Kidney tubule cell (primary cell): ENCODE measurements at regions not wholly inside any gene's neighbourhood (a gene's known extent, or its start where the extent isn't known, plus 50 kb on each side); places are given as distances from the start of the nearest gene placed in this dataset.

Experiments used
- DNase-seq: peaks from one replicate; pipeline ENCODE4 v3.0.0-alpha.2; 2018; ENCODE audit warnings: low spot score

DNA sequence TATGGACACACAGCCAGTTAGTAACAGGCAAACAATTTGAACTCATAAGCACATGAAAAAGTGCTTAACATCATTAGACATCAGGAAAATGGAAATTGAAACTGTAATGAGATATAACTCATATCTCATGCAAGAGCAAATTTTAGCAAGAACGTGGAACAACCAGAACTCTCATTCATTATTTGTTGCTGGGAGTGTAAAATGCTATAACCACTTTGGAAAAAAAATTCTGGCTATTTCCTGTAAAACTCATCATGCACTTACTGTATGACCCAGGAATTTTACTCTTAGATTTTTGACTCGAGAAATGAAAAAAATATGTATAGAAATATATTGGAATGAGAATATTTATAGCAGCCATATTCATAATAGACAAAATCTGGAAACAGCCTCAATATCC, 205.7 kb upstream of the PUM3 start:
- DNase-seq = no peak

DNA sequence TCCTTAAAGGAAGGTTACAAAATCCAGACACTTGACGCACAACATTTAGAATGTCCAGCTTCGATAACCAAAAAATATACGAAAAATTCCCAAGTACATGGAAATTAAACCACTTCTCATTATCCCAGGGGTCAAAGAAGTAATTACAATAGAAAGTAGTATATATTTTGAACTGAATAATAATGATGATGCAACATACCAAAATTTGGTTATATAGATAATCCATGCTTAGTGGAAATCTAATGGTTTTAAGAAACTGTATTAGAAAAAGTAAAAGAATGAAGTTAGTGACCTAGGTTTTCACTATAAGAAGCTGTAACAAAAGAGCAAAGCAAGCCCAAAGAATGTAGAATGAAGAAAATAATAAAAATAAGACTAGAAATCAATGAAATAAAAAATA, 204.0 kb upstream of the PUM3 start:
- DNase-seq = no peak

DNA sequence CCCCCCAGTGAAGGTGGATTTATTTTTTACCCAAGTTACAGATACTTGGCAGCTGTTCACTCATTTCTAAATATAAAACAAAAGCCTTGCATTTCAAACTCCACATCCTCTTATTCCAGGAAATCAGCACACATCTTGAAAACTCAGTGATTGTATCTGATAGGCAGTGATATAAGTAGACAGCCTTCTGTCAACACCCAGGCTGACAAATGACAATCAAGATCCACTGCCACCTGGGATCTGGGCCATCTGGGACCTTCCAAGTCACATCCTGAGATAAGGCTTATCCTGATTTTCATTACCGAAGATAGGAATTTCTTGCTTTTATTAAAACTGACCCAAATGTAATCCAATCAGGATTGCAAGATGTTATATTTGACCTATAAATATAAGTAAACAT, 201.3 kb upstream of the PUM3 start:
- no peak for DNase-seq

DNA sequence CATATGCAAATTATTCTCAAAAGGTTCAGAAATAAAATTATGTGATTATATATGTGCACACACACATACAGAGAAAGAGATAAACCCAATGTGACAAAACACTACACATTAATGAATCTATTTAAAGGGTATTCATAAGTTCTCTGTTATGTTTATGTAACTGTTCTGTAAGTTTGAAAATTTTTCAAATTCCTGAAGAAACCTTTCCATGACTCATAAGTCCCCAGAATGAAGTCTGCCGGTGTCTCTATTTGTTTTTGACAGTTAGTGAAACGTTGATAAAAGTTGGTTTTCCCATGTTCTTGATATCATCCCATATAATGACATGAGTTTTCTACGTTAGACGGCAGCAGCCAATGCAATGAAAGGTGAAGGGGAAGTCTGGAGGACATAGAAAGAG, 199.5 kb upstream of the PUM3 start:
- peak; percentile 15 for DNase-seq

DNA sequence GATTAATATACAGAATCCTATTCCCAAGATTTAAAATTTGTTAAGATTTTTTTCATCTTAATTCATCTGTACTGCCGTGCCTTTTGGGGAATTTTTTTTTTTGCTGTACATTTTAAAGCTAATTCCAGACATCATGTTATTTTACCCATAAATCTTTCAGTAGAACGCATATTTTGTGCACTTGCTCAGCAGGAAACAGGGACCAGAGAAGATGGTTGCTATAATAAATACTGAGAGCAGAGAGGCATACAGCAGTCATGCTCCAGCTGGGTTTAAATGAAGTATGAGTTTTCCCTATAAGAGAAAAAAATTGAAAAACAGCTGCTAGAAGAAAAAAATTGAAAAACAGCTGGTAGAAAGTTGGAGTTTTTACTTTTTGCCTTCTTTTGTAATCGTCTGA, 196.9 kb upstream of the PUM3 start:
- DNase-seq = no peak

- no peak for DNase-seq
These were observed 192.4 kb upstream of the PUM3 start for GRCh38 chr9:3036333-3036700.

- DNase-seq = no peak
These were observed 191.9 kb upstream of the PUM3 start for GRCh38 chr9:3035579-3036332.

GRCh38 chr9:3032898-3033297, 189.0 kb upstream of the PUM3 start:
- no peak for DNase-seq

DNA sequence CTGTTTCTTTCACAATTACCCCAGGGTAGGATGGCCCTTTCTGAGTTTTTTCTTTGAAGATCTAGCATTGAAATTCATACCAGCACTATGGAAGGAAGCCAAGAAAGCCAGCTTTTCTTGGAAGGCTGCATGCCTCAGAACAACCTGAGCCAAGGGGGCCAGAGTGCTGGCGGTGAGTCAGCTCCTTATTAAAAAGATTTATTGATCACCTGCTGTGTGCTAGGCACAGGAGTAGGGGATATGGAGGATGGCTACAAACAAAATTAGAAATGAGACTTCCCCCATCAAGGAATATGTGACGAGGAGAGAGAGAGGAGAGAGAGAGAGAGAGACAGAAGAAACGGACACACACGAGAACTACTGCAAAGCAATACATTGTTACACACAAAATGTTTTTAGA, 184.6 kb upstream of the PUM3 start:
- DNase-seq = no peak

- DNase-seq = no peak
These were observed 183.3 kb upstream of the PUM3 start for GRCh38 chr9:3027210-3027609.

GRCh38 chr9:3023449-3023848, 179.6 kb upstream of the PUM3 start:
- DNase-seq = no peak

- DNase-seq = no peak
These were observed 174.9 kb upstream of the PUM3 start for GRCh38 chr9:3018691-3019230.

GRCh38 chr9:3018071-3018470, 174.2 kb upstream of the PUM3 start:
- DNase-seq = no peak

- no peak for DNase-seq
These were observed 170.3 kb upstream of the PUM3 start for GRCh38 chr9:3014178-3014577.

DNA sequence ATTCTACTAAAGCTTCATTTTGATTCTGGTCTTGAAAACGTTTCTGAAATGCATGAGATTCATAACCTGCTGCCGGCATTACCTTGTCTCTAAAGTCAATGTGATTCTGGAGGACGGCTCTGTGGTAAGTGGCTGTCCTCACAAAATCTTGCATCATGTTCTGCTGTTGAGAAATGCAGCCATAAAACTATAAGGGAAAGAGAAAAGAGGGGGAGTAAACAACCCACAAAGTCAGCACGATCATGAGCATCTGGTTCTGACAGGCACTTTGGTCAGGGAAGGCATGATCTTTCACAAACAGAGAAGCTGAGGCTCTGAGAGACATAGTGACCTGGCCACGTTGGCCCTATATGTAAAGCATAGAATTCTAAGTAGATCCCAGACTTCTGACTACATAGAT, 168.9 kb upstream of the PUM3 start:
- DNase-seq = no peak

- no peak for DNase-seq
These were observed 168.3 kb upstream of the PUM3 start for GRCh38 chr9:3012245-3012644.

- no peak for DNase-seq
These were observed 164.2 kb upstream of the PUM3 start for GRCh38 chr9:3008091-3008490.

DNA sequence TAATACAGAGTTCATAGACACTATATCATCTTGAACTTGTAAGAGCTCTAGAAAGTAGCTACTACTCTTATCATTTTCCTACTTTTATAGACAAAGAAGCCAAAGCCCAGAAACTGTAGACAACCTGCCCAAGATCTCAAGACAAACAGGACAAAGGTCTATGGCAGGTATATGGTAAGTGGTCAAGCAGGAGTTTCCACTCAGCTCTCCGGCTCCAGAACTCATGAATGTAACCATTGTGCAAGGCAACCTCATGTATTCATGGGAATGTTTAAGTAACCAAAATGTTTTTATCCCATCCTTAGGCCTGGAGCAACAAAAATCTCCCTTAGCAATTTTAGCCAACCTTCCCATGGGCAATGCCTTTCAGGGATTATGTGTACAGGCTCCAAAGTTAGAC, 163.4 kb upstream of the PUM3 start:
- no peak for DNase-seq

DNA sequence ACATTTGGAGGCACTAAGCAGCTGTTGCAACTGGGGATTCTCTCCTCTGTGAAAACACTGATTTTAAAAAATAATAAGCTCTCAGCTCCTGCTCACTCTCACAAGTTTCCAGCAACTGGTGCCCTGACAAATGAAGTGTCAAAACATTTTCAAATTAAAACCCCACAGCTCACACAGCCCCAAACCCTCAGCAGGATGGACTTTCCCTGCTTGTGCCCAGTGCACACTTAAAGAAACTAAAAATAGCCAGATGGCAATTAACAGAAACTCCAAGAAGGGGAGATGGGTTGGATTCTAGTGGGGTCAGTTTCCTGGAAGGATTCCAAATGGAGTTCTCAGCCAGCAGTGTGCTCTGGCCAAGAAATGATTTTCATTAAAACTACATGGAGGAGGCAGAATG, 163.0 kb upstream of the PUM3 start:
- DNase-seq = no peak

- DNase-seq = no peak
These were observed 160.7 kb upstream of the PUM3 start for GRCh38 chr9:3004572-3004971.

DNA sequence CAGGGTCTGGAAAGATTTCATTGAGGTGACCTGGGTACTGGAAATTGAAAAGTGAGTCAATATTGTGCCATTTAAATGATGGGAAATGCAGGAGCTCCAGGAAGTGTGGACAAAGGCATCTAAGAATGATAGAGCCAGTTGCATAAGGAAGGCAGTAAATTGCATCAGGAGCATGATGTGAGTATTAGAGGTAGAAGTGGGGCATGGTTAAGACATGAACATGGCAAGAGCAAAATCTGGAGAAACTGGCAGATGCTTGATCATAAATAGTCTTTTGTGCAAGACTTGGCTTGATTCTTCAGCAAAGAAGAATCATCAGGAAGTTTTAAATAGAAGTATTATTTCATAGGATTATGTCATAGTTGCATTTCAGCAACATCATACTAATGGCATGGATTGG, 157.4 kb upstream of the PUM3 start:
- no peak for DNase-seq

GRCh38 chr9:2992427-2992826, 148.5 kb upstream of the PUM3 start:
- no peak for DNase-seq

DNA sequence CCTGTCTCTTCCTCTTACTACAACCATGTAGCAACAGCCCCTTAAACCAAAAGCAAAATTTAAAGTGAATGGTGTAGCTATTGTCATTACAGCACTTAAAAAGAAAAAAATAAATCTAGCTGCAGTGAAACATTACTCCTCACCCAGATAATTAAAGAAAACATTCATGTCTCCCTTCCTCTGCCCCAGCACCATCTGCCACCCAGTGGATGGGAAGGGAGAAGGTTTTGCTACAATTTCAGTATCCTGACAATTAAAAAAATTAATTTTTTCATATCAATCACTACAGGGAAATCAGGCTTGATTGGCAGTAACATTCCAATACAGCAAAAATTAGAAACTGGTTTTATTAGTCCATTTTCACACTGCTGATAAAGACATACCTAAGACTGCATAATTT, 147.4 kb upstream of the PUM3 start:
- no peak for DNase-seq

DNA sequence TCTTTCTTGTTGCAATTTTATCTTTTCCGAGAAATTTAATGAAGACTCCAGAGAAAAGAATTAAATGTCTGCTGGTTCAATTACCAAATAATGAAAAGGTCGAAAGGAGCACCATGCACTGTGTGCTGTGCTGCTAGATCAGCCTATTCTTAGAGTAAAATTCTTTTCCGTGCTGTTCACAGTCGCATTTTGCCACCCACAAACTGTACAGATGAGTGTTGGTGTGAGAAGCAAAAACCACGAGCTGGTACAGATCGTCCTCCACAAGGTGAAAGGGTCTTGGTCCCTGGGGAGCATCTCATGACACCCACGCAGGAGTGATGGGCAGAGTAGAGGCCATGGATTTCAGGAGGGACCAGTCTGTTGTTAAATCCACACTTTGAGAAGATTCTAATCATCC, 143.8 kb upstream of the PUM3 start:
- no peak for DNase-seq
